GM12864 (cell line): ENCODE measurements at regions not wholly inside any gene's neighbourhood (a gene's known extent, or its start where the extent isn't known, plus 50 kb on each side); places are given as distances from the start of the nearest gene placed in this dataset.

Experiments
- DNase-seq: peaks from one replicate; pipeline ENCODE4 v3.0.0-alpha.2; 2011; ENCODE audit warnings: low read depth
- H3K4me3 ChIP-seq: 2 replicates; pipeline ENCODE4 v1.5.1; 2011; ENCODE audit warnings: mild to moderate bottlenecking, low read depth, low read length, control low read depth
- CTCF ChIP-seq: IDR thresholded peaks from 2 replicates; pipeline ENCODE4 v1.5.1; 2011; ENCODE audit warnings: low read depth, mild to moderate bottlenecking, moderate library complexity, low read length, control low read depth, inconsistent platforms; ENCODE audit errors: missing control alignments

- DNase-seq, result no peak
- no peak for TF ChIP-seq CTCF
- H3K4me3 ChIP-seq, result no peak overlapping the region
Measured at GRCh38 chr12:131605304-131605829, 105.5 kb upstream of the SFSWAP start.

GRCh38 chr12:131606218-131606901, 104.5 kb upstream of the SFSWAP start:
- no peak for TF ChIP-seq CTCF
- H3K4me3 ChIP-seq, result no peak overlapping the region
- DNase-seq, result no peak

GRCh38 chr12:131607658-131608447, 103.0 kb upstream of the SFSWAP start:
- DNase-seq, result peak; percentile 64
- no peak for TF ChIP-seq CTCF
- peak overlapping the region; percentile 11 for H3K4me3 ChIP-seq

- DNase-seq, result no peak
- TF ChIP-seq CTCF, result peak; percentile 80
- no peak overlapping the region for H3K4me3 ChIP-seq
Measured at GRCh38 chr12:131608740-131609690, 101.9 kb upstream of the SFSWAP start.

GRCh38 chr12:131609762-131610161, 101.1 kb upstream of the SFSWAP start:
- TF ChIP-seq CTCF, result no peak
- DNase-seq, result no peak
- no peak overlapping the region for H3K4me3 ChIP-seq

- DNase-seq, result no peak
- no peak overlapping the region for H3K4me3 ChIP-seq
- TF ChIP-seq CTCF, result no peak
Measured at GRCh38 chr12:131610181-131610580, 100.7 kb upstream of the SFSWAP start.
